ENCODE measurements at regions not wholly inside any gene's neighbourhood (a gene's known extent, or its start where the extent isn't known, plus 50 kb on each side); places are given as distances from the start of the nearest gene placed in this dataset.
"Not testable (repeated sequence)": the region's sequence is repeated elsewhere in the genome, so short reads cannot be mapped to it uniquely, and the experiment has no call there.

GRCh38 chr18:9003406-9004100 lies 98.9 kb upstream of the NDUFV2 start (continued):
- TF ChIP-seq ZNF280A (IDR thresholded peaks at IDR 0.05; ENCODE audit: low read depth, partially characterized antibody): peak; percentile 21
- 0 out of 2 replicates have a peak, but pooled peaks have one; percentile 33 for TF ChIP-seq ZNF766 (CRISPR knock-in tag; conservative IDR thresholded peaks at IDR 0.05)
- no peak for TF ChIP-seq HINFP (tag; conservative IDR thresholded peaks at IDR 0.05; ENCODE audit: low read depth)

GRCh38 chr18:9004308-9004707 lies 98.2 kb upstream of the NDUFV2 start:
- H2AFZ ChIP-seq (ENCODE audit: low read depth, low read length); H3K9me1 ChIP-seq (ENCODE audit: control insufficient read depth, insufficient read depth, low read length); DNase-seq (ENCODE audit: extremely low read depth in 1 of 4, low spot score in 3 of 4); H3K4me2 ChIP-seq (ENCODE audit: insufficient read depth, low read length); H3K9ac ChIP-seq (ENCODE audit: insufficient read depth in 1 of 2, low read depth in 2 of 2, low read length in 2 of 2); H3K4me3 ChIP-seq; in situ Hi-C loops (cut with MboI); H3K36me3 ChIP-seq (ENCODE audit: control insufficient read depth, insufficient read depth, low read length); H3K27me3 ChIP-seq (ENCODE audit: control insufficient read depth in 2 of 2, insufficient read depth in 2 of 2, low read length in 2 of 2); H3K79me2 ChIP-seq (ENCODE audit: control insufficient read depth, insufficient read depth, low read length); BruUV-seq (replicated peaks); H4K20me1 ChIP-seq (replicated peaks; ENCODE audit: control insufficient read depth, insufficient read depth, low read length); FAIRE-seq; intact Hi-C loops (cut with micrococcal nuclease); ATAC-seq; CTCF ChIA-PET (ENCODE audit: low intra/inter-chr PET ratio); H3K27ac ChIP-seq (ENCODE audit: extremely low read depth, low read depth, low read length): not testable (repeated sequence)
- TF ChIP-seq ZNF512 (tag; IDR thresholded peaks at IDR 0.05) (0 out of 2 replicates have a peak, but pooled peaks have one; percentile 51), ZNF121 (CRISPR knock-in tag; conservative IDR thresholded peaks at IDR 0.05) (peak; percentile 92), BCOR (IDR thresholded peaks at IDR 0.05) (peak; percentile 71; the same call in 1 of the 2 replicates), ZNF384 (IDR thresholded peaks at IDR 0.05; ENCODE audit: low read depth, low read length) (0 out of 2 replicates have a peak, but pooled peaks have one; percentile 34)
- POLR2A ChIA-PET: interaction anchor here (0.6 to 2.4 kb wide), 4 partner anchors 9 to 74 kb away, joined by 3 to 8 read pairs (median 3); no protein-coding TSS in a partner anchor
- 96% methylated on average over 2 of the region's 2 CpGs for WGBS (ENCODE audit: insufficient coverage, low coverage, missing lambda C conversion rate)
- Histone ChIP-seq H3K4me1 (replicated peaks in 1 of 2; ENCODE audit: control insufficient read depth in 2 of 2, insufficient read depth in 2 of 2, low read length in 2 of 2) (peaks cover 18 to 42% of the 10 kb centered on the region in 2 experiments), H3K9me3 (replicated peaks; ENCODE audit: control insufficient read depth, insufficient read depth, low read depth, low read length) (peaks cover 13% of the 10 kb centered on the region)

Measured in K562 (cell line).